NCI-H2081 treated with DMSO at 0.1 percent for 48 hours (cell line): ENCODE measurements at regions not wholly inside any gene's neighbourhood (a gene's known extent, or its start where the extent isn't known, plus 50 kb on each side); places are given as distances from the start of the nearest gene placed in this dataset.
A peak's percentile ranks its signal among the peaks of the same experiment; 100 is the strongest.
"Not testable (repeated sequence)": the region's sequence is repeated elsewhere in the genome, so short reads cannot be mapped to it uniquely, and the experiment has no call there.

Experiments
- DNase-seq: peaks from one replicate; lab custom pipeline; 2025; lab: John Stamatoyannopoulos, UW

DNA sequence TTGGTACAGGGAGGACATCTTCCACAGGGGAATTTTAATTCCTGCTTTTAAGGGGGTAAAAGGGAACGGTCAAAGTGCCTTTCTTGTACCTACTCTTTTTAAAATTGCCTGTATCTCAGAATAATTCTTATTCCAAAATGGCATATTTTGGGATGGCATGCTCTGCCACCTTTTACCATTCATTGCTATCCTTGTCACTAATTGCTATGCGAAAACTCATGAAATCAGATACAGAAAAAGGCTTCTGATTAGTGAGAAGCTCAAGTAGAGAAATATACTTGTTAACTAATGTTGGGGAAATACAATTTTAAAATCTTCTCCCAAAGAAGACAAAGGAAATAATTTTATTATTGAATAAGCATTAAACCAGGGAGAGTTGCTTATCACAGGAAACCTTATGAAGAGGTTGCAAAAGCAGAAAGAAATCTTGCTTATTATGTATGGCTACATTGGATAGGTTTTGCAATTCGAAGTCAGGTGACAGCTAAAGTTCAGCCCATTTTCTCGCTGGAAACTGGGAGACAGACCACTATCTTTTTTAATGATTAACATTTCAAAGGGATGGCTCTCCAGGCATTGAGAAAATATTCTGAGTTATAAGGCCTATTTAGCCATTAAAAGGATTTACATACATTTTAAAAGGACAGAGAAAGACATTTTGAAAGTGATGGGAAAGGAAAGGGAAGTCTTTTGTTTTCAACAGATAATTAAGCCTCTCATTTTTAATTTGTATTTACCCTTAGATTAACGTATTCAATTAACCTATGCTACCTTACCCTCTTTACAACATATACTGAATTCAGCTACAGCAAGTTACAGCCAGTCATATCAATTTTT, 110.3 kb upstream of the PRSS16 start:
- DNase-seq = no peak

DNA sequence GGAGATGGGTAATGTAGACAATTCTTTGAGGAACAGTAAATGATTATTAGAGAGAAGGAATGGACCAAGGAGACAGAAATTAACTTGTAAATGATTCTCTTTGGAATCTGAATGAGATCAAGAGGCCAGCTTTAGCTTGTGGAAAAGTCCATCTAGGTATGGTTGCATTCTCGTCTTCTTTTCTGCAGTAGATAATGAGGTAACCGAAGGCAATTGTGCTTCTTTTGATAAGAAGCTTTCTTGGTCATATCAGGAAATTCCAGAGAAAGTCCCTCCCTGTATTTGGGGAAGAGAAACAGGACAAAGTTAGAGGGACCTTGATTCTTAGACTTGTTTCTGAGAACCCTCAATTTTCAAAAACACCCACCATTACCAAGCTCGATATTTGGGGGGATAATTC, 109.1 kb upstream of the PRSS16 start:
- no peak for DNase-seq

DNA sequence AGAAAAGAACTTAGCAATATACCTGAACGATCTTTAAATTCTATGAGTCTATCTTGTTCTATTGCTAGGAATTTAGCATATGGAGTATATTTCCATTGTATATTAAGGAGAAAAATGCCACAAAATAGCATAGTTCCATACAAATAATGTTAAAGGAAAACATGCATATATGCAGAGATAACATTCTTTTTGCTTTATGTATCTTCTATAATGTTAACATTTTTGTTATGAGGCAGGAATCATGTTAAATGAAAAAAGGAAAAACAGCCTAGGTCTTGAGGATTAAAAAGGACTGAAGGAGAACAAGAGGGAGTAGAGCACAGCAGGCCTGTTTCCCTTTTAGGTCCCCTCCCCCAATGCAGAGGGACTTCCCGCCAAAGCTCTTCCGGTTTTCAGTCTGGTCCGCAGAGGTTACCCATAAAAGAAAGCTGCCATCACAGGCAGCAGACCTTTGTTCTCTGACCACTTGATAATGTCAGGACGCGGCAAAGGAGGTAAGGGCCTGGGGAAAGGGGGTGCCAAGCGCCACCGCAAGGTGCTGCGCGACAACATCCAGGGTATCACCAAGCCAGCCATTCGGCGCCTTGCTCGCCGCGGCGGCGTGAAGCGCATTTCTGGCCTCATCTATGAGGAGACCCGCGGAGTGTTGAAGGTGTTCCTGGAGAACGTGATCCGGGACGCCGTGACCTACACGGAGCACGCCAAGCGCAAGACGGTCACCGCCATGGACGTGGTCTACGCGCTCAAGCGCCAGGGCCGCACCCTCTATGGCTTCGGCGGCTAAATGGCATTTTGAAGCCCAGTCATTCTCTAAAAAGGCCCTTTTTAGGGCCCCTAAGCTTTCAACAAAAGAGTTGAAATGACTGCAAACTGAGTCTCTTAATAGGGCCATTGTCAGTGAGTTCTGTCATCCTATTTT, 108.4 kb upstream of the PRSS16 start:
- DNase-seq = no peak

DNA sequence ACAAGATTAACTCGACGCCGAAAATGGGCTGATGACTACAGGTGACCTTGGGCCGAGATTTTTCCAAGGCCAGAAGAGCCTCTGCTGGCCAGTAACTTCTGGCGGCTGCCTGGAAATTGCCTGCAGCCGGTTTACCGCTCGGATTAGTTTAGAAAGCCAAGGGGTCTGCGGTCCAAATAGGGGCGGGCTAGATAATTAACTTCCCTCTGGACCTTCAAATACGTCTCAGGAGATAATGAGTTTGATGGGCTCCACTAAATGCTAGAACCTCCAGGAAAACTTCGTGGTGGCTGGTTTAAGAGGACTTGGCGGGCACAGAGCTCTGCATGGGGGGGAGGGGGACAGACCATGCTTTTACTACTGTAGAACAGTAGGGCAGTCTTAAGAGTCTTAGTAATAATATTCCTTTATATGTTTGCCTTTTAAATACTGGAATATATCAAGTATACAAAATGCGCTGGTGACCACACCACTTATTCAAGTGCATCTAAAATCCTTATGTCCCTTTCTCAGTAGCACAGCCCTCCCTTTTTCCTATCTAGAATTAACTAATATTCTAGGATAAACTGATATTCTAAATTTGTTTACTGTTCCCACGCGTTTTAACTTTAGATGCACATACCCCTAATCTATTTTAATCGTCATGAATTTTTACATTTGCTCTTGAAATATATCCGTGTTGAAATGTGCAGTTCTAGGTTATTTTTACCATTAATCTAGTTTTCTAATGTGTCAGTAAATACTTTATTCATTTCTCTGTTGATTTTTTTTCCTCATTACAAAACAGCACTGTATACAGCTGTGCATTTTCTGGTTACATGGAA, 107.5 kb upstream of the PRSS16 start:
- no peak for DNase-seq

DNA sequence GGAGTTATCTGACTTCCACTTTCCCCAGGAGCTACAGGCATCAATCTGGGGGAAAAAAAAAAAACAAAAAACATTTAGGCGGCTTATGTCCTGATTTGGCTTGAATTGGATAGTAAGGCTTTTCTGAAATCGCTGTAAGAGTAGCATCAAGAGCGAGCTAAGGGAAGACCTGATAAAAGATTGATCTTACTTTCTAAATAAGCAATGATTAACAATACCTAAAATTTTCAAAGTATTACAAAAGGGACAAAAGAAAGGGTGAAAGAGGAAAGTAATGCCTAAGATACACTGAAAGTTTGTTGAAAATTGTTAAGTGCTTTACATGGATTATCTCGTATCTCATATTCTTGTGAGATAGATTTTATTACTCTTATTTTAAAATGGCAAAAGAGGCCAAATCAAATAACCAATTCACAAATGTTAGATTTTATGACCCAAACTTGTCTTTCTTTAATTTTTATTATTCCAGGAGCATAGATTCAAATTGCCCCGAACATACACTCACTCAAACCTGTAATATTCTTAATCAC, 106.4 kb upstream of the PRSS16 start:
- DNase-seq = no peak

DNA sequence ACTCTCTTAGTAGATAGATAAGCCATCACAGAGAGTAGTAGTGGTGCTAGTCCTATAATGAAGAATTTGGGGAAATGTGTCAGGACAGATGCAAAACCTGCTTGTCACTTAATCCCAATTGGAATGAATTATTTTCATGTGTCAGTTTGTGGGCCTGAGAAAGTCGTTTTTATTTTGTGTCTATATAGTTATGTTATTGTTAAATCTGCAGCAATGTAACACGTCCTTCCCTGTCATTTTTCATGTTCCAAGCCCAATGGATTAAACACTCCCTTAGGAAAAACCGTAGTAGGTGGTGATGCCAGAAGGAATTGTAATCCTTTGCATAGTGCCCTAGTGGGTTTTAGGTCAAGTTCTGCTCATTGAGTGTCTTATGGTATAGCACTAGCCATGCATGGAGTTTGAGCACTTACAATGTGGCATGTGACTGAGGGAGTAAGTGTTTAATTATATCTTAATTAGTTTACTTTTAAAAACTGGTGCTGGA, 105.9 kb upstream of the PRSS16 start:
- no peak for DNase-seq

DNA sequence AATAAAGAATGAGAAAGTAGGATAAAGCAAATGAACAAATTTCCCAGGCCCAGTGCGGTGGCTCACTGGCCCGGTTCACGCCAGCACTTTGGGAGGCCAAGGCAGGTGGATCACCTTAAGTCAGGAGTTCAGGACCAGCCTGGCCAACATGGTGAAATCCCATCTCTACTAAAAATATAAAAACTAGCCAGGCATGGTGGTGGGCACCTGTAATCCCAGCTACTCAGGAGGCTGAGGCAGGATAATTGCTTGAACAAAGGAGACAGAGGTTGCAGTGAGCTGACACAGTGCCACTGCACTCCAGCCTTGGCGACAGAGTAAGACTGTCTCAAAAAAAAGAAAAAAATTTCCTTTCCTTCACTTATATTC, 104.5 kb upstream of the PRSS16 start:
- not testable (repeated sequence) for DNase-seq

DNA sequence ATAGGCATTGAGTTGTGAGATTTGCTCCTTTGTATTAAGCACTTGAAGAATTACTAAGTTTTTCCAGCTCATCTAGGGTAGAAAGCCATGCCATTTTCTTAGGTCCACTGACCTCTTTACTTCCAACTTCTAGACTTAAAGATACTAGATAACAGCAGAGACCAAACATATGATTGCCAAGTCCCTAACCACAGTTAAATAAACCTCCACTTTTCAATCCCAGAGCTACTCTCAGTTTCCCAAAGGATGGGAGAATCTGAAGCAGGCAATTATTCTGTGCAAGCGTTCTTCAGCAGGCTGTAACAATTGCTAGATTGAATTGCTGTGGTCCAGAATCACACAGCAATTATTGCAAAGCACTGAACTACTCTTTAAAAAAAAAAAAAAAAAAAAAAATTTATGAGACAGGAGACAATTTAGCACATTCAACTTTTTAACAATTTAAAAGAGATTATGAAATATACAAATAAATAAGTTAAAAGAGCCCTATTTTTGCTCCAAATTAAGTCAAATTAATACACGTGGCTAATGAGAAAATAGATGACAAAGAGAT, 104.0 kb upstream of the PRSS16 start:
- DNase-seq = no peak

DNA sequence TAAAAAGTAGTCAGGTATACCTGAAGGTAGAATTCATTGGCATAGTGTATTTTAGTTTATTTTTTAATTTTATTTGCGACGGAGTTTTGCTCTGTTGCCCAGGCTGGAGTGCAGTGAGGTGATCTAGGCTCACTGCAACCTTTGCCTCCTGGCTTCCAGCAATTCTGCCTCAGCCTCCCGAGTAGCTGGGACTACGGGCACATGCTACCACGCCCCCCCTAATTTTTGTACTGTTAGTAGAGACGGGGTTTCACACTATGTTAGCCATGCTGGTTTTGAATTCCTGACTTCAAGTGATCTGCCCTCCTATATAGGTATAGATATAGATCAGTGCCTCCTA, 102.8 kb upstream of the PRSS16 start:
- DNase-seq = no peak

DNA sequence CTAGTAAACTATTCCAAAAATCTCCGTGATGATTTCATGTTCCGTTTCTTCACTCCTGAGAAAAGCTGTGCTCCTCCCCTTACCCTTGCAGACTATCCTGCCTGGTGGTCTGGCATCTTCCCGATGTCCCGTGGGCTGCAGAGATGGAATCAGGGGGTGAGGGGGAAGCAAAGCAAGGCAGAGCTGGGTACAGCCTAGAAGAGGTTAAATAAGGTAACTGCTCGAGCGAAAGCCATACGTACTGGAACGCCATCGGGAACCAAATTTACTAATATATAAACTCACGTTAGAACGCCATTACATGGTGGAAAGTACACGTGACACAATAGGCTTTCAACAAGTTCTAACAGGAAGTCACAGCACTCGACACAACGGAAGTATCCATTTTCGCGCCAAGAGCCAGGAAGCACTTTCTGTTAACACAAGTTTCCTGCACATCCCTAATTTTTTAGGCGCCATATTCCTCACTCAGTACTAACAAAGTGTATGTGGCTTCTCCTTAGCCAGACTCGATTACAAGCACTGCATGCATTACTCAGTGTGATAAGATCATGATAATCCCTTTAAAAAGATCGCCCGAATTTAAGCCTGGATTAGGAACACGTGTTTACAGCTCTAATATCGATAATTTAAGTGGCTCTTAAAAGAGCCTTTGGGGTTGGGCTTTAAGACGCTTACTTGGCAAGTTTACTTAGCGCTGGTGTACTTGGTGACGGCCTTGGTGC, 101.6 kb upstream of the PRSS16 start:
- peak; percentile 83 for DNase-seq

DNA sequence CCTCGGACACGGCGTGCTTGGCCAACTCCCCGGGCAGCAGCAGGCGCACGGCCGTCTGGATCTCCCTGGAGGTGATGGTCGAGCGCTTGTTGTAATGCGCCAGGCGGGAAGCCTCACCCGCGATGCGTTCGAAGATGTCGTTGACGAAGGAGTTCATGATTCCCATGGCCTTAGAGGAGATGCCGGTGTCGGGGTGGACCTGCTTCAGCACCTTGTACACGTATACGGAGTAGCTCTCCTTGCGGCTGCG, 101.1 kb upstream of the PRSS16 start:
- not testable (repeated sequence) for DNase-seq

DNA sequence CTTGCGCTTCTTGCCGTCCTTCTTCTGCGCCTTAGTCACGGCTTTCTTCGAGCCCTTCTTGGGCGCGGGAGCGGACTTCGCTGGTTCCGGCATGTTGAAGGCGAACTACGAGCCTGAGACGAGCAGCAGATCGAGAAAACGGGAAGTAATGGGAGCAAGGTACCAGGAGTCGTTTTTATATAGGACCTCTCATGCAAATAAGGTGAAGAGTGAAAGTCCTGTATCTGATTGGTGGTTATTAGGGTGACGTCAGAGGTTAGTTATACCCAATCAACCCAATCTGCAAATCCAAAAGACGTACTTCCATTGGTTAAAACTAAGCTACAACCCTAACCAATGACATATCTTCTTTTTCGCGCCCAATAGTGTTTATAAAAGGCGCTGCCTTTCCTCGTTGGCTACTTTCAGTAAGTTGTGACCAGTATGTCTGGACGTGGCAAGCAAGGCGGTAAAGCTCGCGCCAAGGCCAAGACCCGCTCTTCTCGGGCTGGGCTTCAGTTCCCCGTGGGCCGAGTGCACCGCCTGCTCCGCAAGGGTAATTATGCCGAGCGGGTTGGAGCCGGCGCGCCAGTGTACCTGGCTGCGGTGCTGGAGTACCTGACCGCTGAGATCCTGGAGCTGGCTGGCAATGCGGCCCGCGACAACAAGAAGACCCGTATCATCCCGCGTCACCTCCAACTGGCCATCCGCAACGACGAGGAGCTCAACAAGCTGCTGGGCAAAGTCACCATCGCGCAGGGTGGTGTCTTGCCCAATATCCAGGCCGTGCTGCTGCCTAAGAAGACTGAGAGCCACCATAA, 100.6 kb upstream of the PRSS16 start:
- DNase-seq = peak; percentile 94

DNA sequence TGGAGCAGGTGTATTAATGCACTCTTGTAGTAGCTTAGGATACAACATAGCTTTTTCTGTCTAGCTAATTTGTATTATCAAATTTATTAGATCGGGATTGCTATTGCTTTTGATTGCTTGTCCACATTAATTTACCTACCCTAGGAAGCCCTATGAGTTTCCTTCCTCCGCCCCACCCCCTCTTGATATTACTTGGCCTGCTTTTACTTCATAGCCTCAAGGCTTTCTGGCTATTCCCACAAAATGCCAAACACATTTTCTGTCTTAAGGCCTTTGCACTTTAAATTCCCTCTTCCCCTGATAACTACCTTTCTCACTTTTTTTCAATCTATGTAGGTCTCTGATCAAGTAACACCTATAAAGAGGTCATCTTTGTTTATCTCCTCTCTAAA, 99.1 kb upstream of the PRSS16 start:
- DNase-seq = no peak

DNA sequence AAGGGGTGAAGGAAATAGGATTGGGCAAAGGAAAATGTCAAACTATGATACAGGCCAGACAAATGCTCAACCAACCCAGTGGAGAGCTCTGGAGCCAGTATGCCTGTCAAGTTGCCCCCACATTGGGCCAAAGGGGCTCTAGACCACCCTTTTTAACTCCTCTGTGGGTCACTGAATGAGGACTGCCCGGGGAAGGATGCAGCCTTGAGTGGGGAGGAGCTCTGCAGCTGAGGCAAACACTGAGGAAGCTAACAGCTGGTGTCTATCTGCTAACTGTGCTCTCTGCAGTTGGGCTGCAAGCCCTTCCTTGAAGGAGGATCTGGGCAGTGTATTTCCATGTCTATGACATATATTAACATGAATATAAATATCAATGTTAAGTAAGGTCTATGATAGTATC, 98.4 kb upstream of the PRSS16 start:
- no peak for DNase-seq

DNA sequence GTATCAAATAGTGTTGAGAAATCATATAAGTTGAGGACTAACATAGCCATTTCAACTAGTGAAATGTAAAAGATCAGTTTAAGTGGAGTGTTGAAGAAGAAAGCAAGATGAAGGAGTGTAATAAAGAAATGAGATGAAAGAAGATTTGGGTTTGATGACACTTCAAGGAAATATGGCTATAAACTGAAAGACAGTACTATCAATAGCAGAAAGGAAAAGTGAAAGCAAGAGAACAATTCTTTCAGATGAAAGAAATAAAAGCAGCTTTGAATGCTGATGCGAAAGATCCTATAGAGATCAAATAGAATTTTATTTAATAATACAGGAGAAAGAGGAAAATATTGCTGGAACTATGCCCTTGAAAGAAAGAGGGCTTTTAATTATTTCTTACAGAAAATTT, 92.8 kb upstream of the PRSS16 start:
- DNase-seq = no peak

DNA sequence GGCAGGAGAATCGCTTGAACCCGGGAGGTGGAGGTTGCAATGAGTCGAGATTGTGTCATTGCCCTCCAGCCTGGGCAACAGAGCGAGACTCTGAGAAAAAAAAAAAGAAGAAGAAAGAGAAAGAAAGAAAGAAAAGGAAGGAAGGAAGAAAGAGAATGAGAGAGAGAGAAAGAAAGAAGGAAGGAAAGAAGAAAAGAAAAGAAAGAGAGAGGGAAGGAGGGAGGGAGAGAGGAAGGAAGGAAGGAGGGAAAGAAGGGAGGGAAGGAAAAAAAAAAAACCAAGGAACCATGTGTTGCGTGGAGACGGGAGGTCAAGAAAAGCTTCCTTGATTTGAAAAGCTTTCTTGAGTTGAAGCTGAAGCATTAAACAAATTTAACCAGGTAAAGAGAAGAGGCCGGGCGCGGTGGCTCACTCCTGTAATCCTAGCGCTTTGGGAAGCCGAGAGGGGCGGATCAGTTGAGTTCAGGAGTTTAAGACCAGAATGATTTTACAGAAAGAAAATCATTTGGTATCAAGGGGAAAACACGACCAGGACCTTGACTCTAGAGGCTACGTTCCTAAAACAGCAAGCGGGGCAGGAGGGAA, 90.5 kb upstream of the PRSS16 start:
- DNase-seq = no peak

DNA sequence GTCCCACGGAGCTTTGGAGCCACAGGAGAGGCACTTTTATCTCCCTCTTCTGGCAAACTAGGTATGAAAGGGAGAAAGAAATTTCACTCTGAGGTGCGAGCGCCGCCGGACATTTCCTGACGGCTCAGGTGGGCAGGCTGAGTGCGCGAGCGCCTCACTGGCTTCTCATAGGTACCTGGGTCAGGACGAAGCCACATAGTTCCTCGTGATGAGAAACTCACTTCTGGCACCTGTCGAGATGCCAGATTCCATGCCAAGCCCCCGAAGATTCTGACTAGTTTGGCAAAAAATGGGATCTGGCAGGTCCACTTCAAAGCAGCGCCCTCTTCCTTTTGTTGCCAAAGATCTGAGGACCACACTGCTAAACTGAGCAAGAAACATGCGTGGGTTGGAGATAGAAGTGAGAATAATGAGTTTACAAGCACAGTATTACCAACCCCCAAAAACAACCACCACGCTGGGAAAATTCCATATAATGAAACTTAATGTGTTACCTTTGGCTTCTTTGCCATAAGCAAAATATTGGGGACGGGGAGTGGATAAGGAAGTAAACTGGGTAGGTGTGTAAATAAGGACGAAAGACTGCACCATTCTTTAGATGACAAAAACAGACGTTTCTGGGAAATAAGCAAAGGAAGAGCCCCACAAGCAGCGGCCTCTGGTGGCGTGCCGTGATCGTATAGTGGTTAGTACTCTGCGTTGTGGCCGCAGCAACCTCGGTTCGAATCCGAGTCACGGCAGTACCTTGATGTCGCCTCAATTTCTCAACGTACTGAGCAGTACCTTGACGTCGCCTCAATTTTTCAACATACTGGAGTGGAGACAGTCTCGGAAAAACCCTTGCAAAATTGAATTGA, 89.8 kb upstream of the PRSS16 start:
- DNase-seq = peak; percentile 51

DNA sequence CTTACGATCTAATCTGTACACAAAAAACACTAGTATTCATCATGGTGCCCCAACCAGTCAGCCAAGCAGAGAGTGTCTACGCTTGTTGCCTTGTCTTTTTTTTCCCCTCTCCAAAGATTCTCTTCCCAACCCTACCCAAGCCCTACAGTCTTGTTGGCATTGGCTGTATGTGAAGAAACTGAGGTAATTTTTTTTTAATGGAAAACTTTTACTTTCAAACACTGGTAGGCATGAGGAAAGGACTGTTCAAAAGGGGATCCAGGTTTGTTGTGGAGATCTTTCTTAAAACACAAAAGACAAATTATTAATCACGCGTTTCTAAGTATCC, 89.2 kb upstream of the PRSS16 start:
- DNase-seq = no peak

DNA sequence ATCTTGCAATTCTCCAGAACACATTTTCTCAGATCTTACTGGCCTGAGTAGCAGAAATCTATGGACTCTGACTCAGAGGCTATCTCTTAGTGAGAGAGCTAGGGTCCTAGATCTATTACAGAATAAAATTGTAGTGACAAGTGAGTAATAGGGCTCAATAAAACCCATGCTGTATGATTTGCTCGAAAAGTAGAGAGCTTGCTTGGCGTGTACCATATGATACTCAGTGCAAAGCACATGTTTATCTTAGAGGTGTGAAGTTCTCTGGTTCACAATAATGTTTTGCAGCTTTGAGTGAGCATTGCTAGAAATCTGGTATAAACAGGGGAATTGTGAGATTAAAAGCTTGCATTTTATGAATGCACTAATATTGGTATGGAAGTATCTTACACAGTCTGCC, 87.8 kb upstream of the PRSS16 start:
- no peak for DNase-seq
